ENCODE measurements at regions not wholly inside any gene's neighbourhood (a gene's known extent, or its start where the extent isn't known, plus 50 kb on each side); places are given as distances from the start of the nearest gene placed in this dataset.

- DNase-seq (ENCODE audit: low read depth) = no peak
These were observed 127.0 kb upstream of the STMND1 start for GRCh38 chr6:16974704-16975359.

- DNase-seq (ENCODE audit: low read depth) = no peak
These were observed 127.5 kb upstream of the STMND1 start for GRCh38 chr6:16974387-16974673.

- DNase-seq (ENCODE audit: low read depth) = no peak
These were observed 128.1 kb upstream of the STMND1 start for GRCh38 chr6:16973545-16974386.

- no peak for DNase-seq (ENCODE audit: low read depth)
These were observed 128.8 kb upstream of the STMND1 start for GRCh38 chr6:16973051-16973450.

GRCh38 chr6:16972535-16972934 lies 129.3 kb upstream of the STMND1 start:
- DNase-seq (ENCODE audit: low read depth) = no peak

- no peak for DNase-seq (ENCODE audit: low read depth)
These were observed 131.9 kb upstream of the STMND1 start for GRCh38 chr6:16969699-16970655.

- DNase-seq (ENCODE audit: low read depth) = no peak
These were observed 133.7 kb upstream of the STMND1 start for GRCh38 chr6:16968101-16968500.

- DNase-seq (ENCODE audit: low read depth) = no peak
These were observed 134.4 kb upstream of the STMND1 start for GRCh38 chr6:16967470-16967817.

DNA sequence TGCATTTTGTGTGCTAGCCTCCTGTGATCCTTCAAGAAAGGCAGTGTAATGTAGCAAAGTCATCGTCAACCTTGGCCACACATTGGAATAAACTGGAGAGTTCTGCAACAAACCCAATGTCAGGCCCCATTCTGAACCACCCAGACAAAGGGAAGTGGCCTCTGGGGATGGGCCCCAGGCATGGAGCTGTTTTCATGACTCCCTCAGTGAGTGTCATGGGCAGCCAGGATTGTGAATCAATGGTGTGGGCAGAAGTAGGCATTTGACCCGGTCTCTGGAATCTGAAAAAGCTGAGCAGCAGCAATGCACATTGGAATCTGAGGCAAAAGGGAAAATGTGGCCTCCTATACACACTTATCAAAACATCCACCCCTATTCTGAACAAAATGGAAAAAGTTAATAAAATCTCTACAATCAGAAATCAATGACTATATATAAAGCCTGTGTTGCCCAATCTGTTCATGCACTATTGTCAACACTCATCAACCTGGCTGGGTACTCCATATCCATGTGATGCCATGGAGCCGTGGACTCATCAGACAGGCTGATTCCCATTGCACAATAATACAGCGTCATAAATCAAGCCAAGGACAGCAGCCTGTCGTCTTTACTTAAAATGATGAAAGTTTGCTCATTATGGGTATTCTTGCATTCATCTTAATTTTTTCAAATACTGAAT lies 134.9 kb upstream of the STMND1 start:
- no peak for DNase-seq (ENCODE audit: low read depth)

- DNase-seq (ENCODE audit: low read depth) = no peak
These were observed 136.2 kb upstream of the STMND1 start for GRCh38 chr6:16965689-16966088.

- DNase-seq (ENCODE audit: low read depth) = peak; percentile 38
These were observed 137.0 kb upstream of the STMND1 start for GRCh38 chr6:16964553-16965499.

GRCh38 chr6:16961577-16961976 lies 140.3 kb upstream of the STMND1 start:
- DNase-seq (ENCODE audit: low read depth) = no peak

DNA sequence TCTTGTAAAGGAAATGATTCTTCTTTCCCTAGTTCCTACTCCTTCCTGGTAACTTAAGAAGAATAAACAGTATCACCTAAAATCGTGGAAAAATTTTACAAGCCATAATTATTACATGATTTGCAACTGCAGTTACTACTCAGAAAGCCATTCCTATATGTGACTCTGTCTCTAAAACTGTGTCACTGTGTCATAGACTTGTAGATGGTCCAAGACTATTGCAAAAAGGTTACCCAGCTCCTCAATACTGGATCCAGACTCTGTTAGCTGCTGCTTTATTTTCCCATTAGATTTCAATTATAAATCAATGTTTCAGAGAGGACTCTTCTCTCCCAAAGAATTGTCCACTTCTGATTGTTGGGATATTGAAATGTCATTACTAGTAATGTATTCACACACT lies 142.1 kb upstream of the STMND1 start:
- DNase-seq (ENCODE audit: low read depth) = no peak

- no peak for DNase-seq (ENCODE audit: low read depth)
These were observed 145.5 kb upstream of the STMND1 start for GRCh38 chr6:16956361-16956760.

GRCh38 chr6:16955899-16956298 lies 146.0 kb upstream of the STMND1 start:
- DNase-seq (ENCODE audit: low read depth) = no peak

- DNase-seq (ENCODE audit: low read depth) = no peak
These were observed 147.9 kb upstream of the STMND1 start for GRCh38 chr6:16953905-16954304.

GRCh38 chr6:16953446-16953845 lies 148.4 kb upstream of the STMND1 start:
- DNase-seq (ENCODE audit: low read depth) = no peak

DNA sequence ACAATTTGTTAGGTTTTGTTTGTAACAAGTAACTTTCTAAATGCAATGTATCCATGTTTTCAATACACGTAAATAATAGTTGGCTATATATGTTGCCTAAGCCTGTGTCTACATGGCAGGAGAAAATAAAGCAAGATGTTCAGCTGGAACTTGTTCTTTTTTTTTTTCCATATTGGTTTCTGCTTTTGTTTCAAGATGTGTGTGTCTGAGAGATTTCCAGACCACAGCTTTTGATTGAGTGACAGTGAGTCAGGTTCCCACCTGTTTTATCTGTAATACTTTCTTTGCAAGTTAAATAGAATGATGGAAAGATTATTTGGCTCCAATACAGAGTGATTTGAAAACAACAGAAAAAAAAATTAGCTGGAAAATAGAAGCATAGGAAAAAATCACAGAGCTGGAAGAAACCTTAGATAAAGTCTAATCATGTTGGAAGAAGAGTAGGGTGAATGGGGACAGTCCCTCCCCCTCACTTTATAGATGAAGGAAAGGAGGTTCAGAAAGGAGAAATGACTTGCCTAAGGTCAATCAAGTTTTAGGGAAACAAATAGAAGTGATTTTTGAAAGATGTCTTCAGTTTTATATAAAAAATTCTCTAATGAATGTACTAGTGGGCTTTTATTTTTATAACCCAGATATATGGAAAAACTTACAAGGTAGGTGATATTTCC lies 150.9 kb upstream of the STMND1 start:
- DNase-seq (ENCODE audit: low read depth) = no peak

GRCh38 chr6:16950302-16950701 lies 151.5 kb upstream of the STMND1 start:
- no peak for DNase-seq (ENCODE audit: low read depth)

GRCh38 chr6:16949716-16950115 lies 152.1 kb upstream of the STMND1 start:
- DNase-seq (ENCODE audit: low read depth) = no peak

DNA sequence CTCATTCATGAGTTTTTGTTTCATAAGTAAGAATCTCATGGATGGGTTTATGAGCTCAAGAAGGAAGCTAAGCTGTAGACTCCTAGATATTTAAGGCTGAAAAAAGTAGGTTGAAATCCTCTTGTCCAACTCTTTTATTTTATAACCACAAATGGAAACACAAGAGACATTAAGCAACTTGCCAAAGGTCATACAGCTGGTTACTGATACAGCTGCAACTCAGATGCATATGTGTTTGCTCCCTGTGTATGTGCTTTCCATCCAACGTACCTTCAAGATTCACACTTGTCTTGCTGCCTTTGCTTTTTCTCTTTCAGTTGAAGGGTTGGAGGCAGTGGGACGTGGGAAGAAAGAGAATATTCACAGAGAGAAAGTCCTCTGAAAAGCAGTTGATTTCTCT lies 153.5 kb upstream of the STMND1 start:
- DNase-seq (ENCODE audit: low read depth) = no peak

All from CMK (cell line).